SK-N-SH treated with all-trans-retinoic acid at 6 μM for 48 hours (cell line): ENCODE measurements at regions not wholly inside any gene's neighbourhood (a gene's known extent, or its start where the extent isn't known, plus 50 kb on each side); places are given as distances from the start of the nearest gene placed in this dataset.

Experiments
- BACH2 ChIP-seq: fragments of 250-450 bp; sonication (Bioruptor Pico); IDR thresholded peaks from 2 replicates; pipeline ENCODE4 v1.9.0; 2021; ENCODE audit warnings: mild to moderate bottlenecking, borderline replicate concordance
- SNAI2 ChIP-seq: fragments of 250-450 bp; sonication (Bioruptor Pico); IDR thresholded peaks from 2 replicates; pipeline ENCODE4 v1.5.0; 2020; ENCODE audit warnings: mild to moderate bottlenecking, moderate library complexity

DNA sequence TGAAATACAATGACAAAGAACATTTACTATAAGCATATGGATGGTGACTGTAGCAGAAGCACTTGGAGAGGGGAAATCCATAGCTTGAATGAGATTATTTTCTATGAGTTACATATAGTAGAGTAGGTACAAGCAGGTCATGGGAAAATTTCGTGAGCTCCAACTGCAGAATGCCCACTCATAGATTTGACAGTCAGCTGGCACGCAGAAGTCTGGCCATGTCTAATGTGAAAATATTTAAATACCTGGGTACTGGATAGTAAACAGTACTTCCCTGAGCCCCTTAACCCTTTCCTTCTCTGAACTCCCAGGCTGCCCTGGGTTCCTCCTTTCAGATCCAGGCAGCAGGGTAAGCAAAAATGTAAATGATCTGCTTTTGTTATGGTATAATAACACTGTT, 209.7 kb downstream of the OTUD1 start:
- no peak for TF ChIP-seq BACH2
- TF ChIP-seq SNAI2 (CRISPR knock-in tag): no peak
